GM12873 (cell line): ENCODE measurements at regions not wholly inside any gene's neighbourhood (a gene's known extent, or its start where the extent isn't known, plus 50 kb on each side); places are given as distances from the start of the nearest gene placed in this dataset.

ENCODE experiments used
- CTCF ChIP-seq: IDR thresholded peaks from 2 replicates; pipeline ENCODE4 v1.5.1; 2012; ENCODE audit warnings: low read depth, mild to moderate bottlenecking, moderate library complexity, low read length, control low read depth; ENCODE audit not compliant: insufficient read depth; ENCODE audit errors: missing control alignments

DNA sequence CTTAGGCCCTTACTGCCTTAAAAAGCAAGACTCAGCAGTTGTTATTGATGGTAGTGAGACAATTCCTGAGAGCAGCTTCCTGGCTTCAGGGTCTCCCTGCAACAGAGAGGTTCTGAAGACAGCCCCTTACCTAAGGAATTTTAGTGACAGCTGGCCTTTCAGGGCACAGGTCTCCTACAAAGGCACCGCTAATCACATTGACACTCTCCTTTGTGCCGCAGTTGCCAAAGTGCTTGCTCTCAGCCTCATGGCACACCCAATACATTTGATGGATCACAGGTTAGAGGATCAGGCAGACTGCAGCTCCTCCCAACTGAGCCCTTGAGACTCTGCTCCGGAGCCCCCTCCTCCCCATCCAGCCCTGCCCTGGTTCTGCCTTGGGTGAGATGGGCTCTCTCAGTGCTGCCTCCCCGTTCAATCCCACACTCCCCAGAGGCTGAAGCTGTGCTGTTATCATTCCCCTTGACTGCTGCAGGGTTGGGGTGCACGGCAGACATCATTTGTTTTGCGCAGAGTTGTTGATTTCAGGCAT lies 198.2 kb downstream of the EMX2 start:
- TF ChIP-seq CTCF: no peak

DNA sequence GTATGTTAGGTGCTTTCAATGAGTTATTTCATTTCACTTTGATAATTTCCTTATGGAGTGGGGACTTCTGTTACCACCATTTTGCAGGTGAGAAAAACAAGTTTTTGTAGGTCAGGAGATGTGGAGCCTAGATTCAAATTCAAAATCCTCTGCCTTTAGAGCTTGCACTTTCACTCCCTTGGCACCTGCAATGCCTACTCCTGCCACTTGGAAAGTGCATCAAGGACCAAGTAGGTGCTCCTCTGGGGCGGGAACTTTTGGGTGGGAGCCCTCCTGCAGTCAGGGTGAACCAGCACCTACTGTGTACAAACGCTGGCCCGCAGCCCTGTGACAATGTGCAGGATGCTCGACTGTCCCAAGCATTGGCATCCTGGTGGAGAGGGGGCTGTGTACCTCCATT lies 199.0 kb downstream of the EMX2 start:
- TF ChIP-seq CTCF: peak; percentile 47

DNA sequence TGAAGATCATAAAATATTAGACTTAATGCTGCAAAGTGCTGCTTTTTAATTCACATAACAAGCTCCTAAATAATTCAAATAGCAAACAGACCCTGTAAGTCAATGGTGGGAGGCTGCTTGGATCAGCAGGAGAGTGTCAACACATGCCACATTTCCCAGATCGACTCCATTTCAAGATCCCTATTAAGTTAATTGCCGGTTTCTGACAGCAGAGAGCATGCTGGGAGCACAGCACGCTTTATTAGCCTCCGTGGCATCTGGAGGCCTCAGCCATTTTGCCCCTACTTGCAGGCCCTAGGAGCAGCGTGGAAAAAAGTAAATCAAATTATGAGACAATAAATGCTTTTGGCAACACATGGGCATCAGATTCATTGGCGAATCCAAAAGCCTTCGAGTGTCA lies 201.0 kb downstream of the EMX2 start:
- TF ChIP-seq CTCF: no peak

DNA sequence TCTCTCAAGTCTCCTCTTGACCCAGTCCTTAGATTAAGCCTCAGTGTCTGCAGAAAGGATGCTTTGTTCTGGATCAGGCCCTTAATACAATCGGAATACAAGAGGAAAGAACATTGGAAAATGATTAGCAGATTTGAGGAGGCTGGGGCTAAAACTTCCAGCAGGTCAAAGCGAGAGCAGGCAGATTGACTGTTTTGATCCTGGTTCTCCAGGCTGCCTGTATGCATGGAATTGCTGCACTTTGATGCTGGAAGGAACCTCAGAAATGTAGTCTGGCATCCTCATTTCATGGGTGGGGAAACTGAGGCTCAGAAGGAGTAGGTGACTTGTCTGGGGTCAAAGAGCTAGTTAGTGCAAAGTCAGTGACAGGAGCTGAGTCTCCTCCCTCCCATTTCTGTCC lies 202.8 kb downstream of the EMX2 start:
- TF ChIP-seq CTCF: no peak

DNA sequence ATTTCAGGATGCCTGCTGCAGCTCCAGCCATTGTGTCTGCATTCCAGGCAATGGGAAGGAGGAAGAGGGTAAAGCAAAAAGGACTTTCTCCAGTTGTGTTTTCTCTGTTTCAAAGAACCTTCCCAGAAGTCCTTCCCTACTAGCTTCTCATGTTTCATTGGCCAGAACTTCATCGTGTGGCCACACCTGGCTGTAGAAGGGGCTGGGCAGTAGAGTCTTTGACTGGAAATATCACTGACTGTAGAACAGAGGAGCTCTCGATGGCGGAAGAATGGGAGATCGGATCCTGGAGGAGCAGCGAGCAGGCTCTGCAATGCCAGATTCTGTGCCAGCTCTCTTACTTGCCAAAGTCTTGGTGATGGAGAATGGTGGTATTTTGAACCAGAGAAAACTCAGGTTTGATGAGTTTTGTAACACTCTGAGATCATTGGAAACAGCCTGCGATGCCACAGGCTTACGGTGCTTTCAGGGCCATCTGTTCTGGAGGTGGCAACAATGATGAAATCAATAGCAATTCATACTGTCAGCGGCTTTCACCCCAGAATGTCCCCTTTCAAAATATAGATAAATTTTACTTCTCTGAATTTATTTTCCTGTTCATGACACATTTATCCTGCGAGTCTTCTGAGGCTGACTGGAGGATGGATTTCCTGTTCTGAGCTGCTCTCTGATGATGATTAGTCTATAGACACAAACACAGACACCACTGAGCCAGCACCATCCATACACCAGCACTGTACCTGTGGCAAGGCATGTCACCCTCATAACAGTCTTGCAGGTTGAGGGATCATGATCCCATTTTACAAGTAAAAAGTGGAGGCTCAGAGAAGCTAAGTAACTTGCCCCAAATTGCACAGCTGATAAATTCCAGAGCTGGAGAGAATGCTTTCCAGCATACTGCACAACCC lies 204.2 kb downstream of the EMX2 start:
- TF ChIP-seq CTCF: no peak

GRCh38 chr10:117747636-117748035 lies 205.1 kb downstream of the EMX2 start:
- TF ChIP-seq CTCF: no peak

DNA sequence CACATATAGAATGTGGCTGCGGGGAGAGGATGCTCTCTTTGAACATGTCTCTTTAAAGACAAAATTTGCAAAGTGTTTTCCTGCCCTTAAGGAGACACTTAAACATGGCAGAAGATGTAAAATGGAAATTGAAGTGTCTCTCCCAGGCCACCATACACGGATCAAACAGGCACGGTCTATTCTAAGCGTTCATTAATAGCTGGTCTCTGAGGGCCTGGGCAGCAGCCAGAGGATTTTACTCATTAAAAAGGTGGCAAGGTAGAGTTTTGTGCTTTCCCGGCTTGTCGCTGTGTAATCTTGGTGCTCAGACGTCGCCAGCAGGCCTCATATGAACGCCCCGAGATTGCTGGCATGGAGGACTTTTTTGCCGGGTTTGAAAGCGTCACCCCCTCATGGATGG lies 205.5 kb downstream of the EMX2 start:
- no peak for TF ChIP-seq CTCF
